Liver (tissue), 3 donors: ENCODE measurements at regions not wholly inside any gene's neighbourhood (a gene's known extent, or its start where the extent isn't known, plus 50 kb on each side); places are given as distances from the start of the nearest gene placed in this dataset.

Experiments
- CTCF ChIP-seq: fragments of 150-350 bp; IDR thresholded peaks from 2 replicates; pipeline ENCODE4 v1.5.1; 2017; ENCODE audit warnings: improper control_type of control experiment, low read depth, low read length; ENCODE audit not compliant: missing input control
- EGR1 ChIP-seq, 2 donors: IDR thresholded peaks; 2 replicates each; pipeline ENCODE4 v1.6.1; 2016 to 2018; ENCODE audit warnings: antibody characterized with exemption in 2 of 2, low read depth in 2 of 2
- JUND ChIP-seq, 2 donors: IDR thresholded peaks; 2 replicates each; pipeline ENCODE4 v1.6.1; 2016; ENCODE audit warnings: antibody characterized with exemption in 2 of 2
- TAF1 ChIP-seq: conservative IDR thresholded peaks from 2 replicates; pipeline ENCODE4 v1.6.1; 2016; ENCODE audit warnings: antibody characterized with exemption, mild to moderate bottlenecking
- YY1 ChIP-seq: IDR thresholded peaks from 2 replicates; pipeline ENCODE4 v1.6.1; 2016; ENCODE audit warnings: antibody characterized with exemption, mild to moderate bottlenecking
- TF ChIP-seq, protein P1 (sequence below): IDR thresholded peaks from 2 replicates; pipeline ENCODE4 v1.6.1; 2016; ENCODE audit warnings: antibody characterized with exemption
- donor health status: healthy.
- donor health status: healthy.

- no peak for TF ChIP-seq JUND (IDR thresholded peaks at IDR 0.05)
- no peak for TF ChIP-seq CTCF
- TF ChIP-seq EGR1 (IDR thresholded peaks at IDR 0.05; ENCODE audit: low read depth in 2 of 2) = no peak
- TF ChIP-seq, protein P1, sequence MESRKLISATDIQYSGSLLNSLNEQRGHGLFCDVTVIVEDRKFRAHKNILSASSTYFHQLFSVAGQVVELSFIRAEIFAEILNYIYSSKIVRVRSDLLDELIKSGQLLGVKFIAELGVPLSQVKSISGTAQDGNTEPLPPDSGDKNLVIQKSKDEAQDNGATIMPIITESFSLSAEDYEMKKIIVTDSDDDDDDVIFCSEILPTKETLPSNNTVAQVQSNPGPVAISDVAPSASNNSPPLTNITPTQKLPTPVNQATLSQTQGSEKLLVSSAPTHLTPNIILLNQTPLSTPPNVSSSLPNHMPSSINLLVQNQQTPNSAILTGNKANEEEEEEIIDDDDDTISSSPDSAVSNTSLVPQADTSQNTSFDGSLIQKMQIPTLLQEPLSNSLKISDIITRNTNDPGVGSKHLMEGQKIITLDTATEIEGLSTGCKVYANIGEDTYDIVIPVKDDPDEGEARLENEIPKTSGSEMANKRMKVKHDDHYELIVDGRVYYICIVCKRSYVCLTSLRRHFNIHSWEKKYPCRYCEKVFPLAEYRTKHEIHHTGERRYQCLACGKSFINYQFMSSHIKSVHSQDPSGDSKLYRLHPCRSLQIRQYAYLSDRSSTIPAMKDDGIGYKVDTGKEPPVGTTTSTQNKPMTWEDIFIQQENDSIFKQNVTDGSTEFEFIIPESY = no peak
- no peak for TF ChIP-seq TAF1
- no peak for TF ChIP-seq YY1
These were observed 550.5 kb upstream of the DIPK2B start for GRCh38 chrX:45751156-45751555.
